ENCODE measurements at regions not wholly inside any gene's neighbourhood (a gene's known extent, or its start where the extent isn't known, plus 50 kb on each side); places are given as distances from the start of the nearest gene placed in this dataset.

- Mint-ChIP-seq H3K4me3 (ENCODE audit: unreplicated experiment) (no peak overlapping the region), H3K9me3 (ENCODE audit: unreplicated experiment) (no peaks in the 10 kb centered on the region), H3K27me3 (ENCODE audit: unreplicated experiment) (peaks cover 59% of the 10 kb centered on the region), H3K4me1 (ENCODE audit: unreplicated experiment) (no peaks in the 10 kb centered on the region), H3K36me3 (ENCODE audit: unreplicated experiment) (no peaks in the 10 kb centered on the region), H3K27ac (ENCODE audit: unreplicated experiment) (no peak overlapping the region)
- TF ChIP-seq, protein P1, sequence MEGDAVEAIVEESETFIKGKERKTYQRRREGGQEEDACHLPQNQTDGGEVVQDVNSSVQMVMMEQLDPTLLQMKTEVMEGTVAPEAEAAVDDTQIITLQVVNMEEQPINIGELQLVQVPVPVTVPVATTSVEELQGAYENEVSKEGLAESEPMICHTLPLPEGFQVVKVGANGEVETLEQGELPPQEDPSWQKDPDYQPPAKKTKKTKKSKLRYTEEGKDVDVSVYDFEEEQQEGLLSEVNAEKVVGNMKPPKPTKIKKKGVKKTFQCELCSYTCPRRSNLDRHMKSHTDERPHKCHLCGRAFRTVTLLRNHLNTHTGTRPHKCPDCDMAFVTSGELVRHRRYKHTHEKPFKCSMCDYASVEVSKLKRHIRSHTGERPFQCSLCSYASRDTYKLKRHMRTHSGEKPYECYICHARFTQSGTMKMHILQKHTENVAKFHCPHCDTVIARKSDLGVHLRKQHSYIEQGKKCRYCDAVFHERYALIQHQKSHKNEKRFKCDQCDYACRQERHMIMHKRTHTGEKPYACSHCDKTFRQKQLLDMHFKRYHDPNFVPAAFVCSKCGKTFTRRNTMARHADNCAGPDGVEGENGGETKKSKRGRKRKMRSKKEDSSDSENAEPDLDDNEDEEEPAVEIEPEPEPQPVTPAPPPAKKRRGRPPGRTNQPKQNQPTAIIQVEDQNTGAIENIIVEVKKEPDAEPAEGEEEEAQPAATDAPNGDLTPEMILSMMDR (IDR thresholded peaks at IDR 0.05), result no peak
- no peak for DNase-seq (ENCODE audit: extremely low spot score, unreplicated experiment)
Observed at GRCh38 chr17:77790143-77790829, 168.2 kb upstream of the TNRC6C start.

DNA sequence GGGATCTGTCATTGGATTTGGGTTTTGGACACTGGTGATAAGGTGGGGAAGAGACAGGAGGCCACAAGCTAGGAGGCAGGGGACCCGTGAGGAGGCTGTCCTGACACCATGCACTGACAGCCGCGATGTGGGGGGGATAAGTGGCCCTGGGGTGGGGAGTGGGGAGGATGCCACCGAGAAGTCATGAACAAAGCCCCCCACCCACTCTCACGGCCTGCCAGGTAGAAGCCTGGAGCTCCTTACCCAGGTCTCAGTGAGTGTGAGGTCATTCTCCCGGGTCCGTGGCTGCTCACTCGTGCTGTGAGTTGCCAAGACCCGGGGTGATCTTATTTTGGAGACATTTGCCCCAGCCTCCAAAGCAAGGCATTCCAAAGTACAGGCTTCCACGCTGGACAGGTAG is 165.9 kb upstream of the TNRC6C start:
- no peak for DNase-seq (ENCODE audit: extremely low spot score, unreplicated experiment)
- H3K36me3 Mint-ChIP-seq (ENCODE audit: unreplicated experiment), result no peaks in the 10 kb centered on the region
- no peak overlapping the region for H3K27ac Mint-ChIP-seq (ENCODE audit: unreplicated experiment)
- TF ChIP-seq, protein P1 (IDR thresholded peaks at IDR 0.05), result no peak
- no peaks in the 10 kb centered on the region for H3K9me3 Mint-ChIP-seq (ENCODE audit: unreplicated experiment)
- no peak overlapping the region for H3K4me3 Mint-ChIP-seq (ENCODE audit: unreplicated experiment)
- peaks cover 39% of the 10 kb centered on the region for H3K27me3 Mint-ChIP-seq (ENCODE audit: unreplicated experiment)
- H3K4me1 Mint-ChIP-seq (ENCODE audit: unreplicated experiment), result no peaks in the 10 kb centered on the region

GRCh38 chr17:77793146-77793970 is 165.1 kb upstream of the TNRC6C start:
- no peak overlapping the region for H3K4me3 Mint-ChIP-seq (ENCODE audit: unreplicated experiment)
- TF ChIP-seq, protein P1 (IDR thresholded peaks at IDR 0.05), result no peak
- DNase-seq (ENCODE audit: extremely low spot score, unreplicated experiment), result no peak

DNA sequence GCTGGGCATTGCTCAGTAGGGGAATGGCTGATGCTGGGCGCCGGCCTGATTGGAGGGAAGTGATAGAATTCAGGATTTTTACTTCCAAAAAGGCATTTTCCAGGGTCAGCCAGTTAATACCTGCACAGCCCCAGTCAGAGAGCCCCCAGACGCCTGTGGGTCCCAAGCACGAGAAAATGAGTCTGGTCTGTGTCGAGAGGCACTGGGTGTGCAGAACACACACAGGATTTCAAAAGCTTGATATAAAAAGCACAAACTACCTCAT is 164.6 kb upstream of the TNRC6C start:
- peaks cover 33% of the 10 kb centered on the region for H3K27me3 Mint-ChIP-seq (ENCODE audit: unreplicated experiment)

More at GRCh38 chr17:77793146-77793970, 165.1 kb upstream of the TNRC6C start:
- Mint-ChIP-seq H3K36me3 (ENCODE audit: unreplicated experiment) (no peaks in the 10 kb centered on the region), H3K27me3 (ENCODE audit: unreplicated experiment) (peaks cover 36% of the 10 kb centered on the region), H3K4me1 (ENCODE audit: unreplicated experiment) (no peaks in the 10 kb centered on the region), H3K27ac (ENCODE audit: unreplicated experiment) (no peak overlapping the region), H3K9me3 (ENCODE audit: unreplicated experiment) (no peaks in the 10 kb centered on the region)

DNA sequence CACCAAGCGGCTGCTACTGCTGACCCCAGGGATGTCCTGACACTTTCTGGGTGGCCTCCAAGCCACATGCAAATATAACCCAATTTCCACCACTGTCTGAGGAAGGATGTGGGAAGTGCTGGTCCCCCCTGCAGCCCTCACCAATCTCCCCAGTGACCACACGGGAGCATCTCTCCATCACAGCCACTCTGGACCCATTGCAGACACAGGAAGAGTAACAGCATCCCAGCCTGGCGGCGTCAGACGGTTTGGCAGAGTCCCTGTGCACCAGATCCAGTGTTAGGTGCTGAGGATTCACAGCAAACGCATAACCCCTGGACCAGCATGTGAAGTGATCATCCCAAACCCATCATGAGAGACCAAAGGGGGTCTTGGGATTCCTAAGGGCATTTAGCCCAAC is 163.7 kb upstream of the TNRC6C start:
- TF ChIP-seq, protein P1 (IDR thresholded peaks at IDR 0.05), result no peak
- H3K27me3 Mint-ChIP-seq (ENCODE audit: unreplicated experiment), result peaks cover 33% of the 10 kb centered on the region
- H3K9me3 Mint-ChIP-seq (ENCODE audit: unreplicated experiment), result no peaks in the 10 kb centered on the region
- no peak overlapping the region for H3K4me3 Mint-ChIP-seq (ENCODE audit: unreplicated experiment)
- DNase-seq (ENCODE audit: extremely low spot score, unreplicated experiment), result no peak
- no peaks in the 10 kb centered on the region for H3K36me3 Mint-ChIP-seq (ENCODE audit: unreplicated experiment)
- no peaks in the 10 kb centered on the region for H3K4me1 Mint-ChIP-seq (ENCODE audit: unreplicated experiment)
- no peak overlapping the region for H3K27ac Mint-ChIP-seq (ENCODE audit: unreplicated experiment)

More for the DNA sequence above, 164.6 kb upstream of the TNRC6C start:
- H3K27ac Mint-ChIP-seq (ENCODE audit: unreplicated experiment), result no peak overlapping the region
- TF ChIP-seq, protein P1 (IDR thresholded peaks at IDR 0.05), result no peak
- DNase-seq (ENCODE audit: extremely low spot score, unreplicated experiment), result no peak
- H3K36me3 Mint-ChIP-seq (ENCODE audit: unreplicated experiment), result no peaks in the 10 kb centered on the region
- no peak overlapping the region for H3K4me3 Mint-ChIP-seq (ENCODE audit: unreplicated experiment)
- no peaks in the 10 kb centered on the region for H3K4me1 Mint-ChIP-seq (ENCODE audit: unreplicated experiment)
- no peaks in the 10 kb centered on the region for H3K9me3 Mint-ChIP-seq (ENCODE audit: unreplicated experiment)

Data from osteocyte (in vitro differentiated cells).